C4-2B (cell line): ENCODE measurements at regions not wholly inside any gene's neighbourhood (a gene's known extent, or its start where the extent isn't known, plus 50 kb on each side); places are given as distances from the start of the nearest gene placed in this dataset.
"Not testable (repeated sequence)": the region's sequence is repeated elsewhere in the genome, so short reads cannot be mapped to it uniquely, and the experiment has no call there.

Experiments used
- ZFX ChIP-seq: fragments of 450-650 bp; IDR thresholded peaks from 2 replicates; pipeline ENCODE4 v1.6.1; 2017
- TF ChIP-seq, protein P1 (sequence below): fragments of 450-650 bp; conservative IDR thresholded peaks from 2 replicates; pipeline ENCODE4 v1.5.1; 2017; ENCODE audit warnings: mild to moderate bottlenecking

DNA sequence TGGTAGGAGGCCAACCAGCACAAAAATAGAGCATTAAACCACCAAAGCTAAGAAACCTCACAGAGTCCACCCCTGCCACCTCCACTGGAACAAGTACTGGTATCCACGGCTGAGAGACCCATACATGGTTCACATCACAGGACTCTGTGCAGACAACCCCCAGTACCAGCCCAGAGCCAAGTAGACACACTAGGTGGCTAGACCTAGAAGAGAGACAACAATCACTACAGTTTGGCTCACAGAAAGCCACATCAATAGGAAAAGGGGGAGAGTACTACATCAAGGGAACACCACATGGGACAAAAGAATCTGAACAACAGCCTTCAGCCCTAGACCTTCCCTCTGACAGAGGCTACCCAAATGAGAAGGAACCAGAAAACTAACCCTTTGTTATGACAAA, 1614.9 kb downstream of the EFNB2 start:
- TF ChIP-seq, protein P1, sequence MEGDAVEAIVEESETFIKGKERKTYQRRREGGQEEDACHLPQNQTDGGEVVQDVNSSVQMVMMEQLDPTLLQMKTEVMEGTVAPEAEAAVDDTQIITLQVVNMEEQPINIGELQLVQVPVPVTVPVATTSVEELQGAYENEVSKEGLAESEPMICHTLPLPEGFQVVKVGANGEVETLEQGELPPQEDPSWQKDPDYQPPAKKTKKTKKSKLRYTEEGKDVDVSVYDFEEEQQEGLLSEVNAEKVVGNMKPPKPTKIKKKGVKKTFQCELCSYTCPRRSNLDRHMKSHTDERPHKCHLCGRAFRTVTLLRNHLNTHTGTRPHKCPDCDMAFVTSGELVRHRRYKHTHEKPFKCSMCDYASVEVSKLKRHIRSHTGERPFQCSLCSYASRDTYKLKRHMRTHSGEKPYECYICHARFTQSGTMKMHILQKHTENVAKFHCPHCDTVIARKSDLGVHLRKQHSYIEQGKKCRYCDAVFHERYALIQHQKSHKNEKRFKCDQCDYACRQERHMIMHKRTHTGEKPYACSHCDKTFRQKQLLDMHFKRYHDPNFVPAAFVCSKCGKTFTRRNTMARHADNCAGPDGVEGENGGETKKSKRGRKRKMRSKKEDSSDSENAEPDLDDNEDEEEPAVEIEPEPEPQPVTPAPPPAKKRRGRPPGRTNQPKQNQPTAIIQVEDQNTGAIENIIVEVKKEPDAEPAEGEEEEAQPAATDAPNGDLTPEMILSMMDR: not testable (repeated sequence)
- TF ChIP-seq ZFX: not testable (repeated sequence)
